Anterior cingulate cortex (tissue), 58 donors: ENCODE measurements at regions not wholly inside any gene's neighbourhood (a gene's known extent, or its start where the extent isn't known, plus 50 kb on each side); places are given as distances from the start of the nearest gene placed in this dataset.
"Not testable (repeated sequence)": the region's sequence is repeated elsewhere in the genome, so short reads cannot be mapped to it uniquely, and the experiment has no call there.

Source experiments
- DNase-seq, 58 donors: peaks; one replicate each; lab custom pipeline; 2025; lab: John Stamatoyannopoulos, UW

- DNase-seq: no peak
Measured at GRCh38 chr10:4230036-4230435, 445.0 kb upstream of the KLF6 start.

- DNase-seq: no peak
Measured at GRCh38 chr10:4229106-4229505, 444.1 kb upstream of the KLF6 start.

GRCh38 chr10:4227586-4227985, 442.6 kb upstream of the KLF6 start:
- no peak for DNase-seq

- DNase-seq: no peak
Measured at GRCh38 chr10:4226941-4227540, 442.0 kb upstream of the KLF6 start.

- DNase-seq: no peak
Measured at GRCh38 chr10:4224178-4224577, 439.2 kb upstream of the KLF6 start.

GRCh38 chr10:4221310-4221709, 436.3 kb upstream of the KLF6 start:
- not testable (repeated sequence) for DNase-seq

GRCh38 chr10:4219901-4220300, 434.9 kb upstream of the KLF6 start:
- no peak for DNase-seq

- DNase-seq: no peak
Measured at GRCh38 chr10:4217653-4218052, 432.6 kb upstream of the KLF6 start.

GRCh38 chr10:4217187-4217586, 432.2 kb upstream of the KLF6 start:
- DNase-seq: no peak

GRCh38 chr10:4216726-4217125, 431.7 kb upstream of the KLF6 start:
- DNase-seq: no peak

- no peak for DNase-seq
Measured at GRCh38 chr10:4215963-4216575, 431.1 kb upstream of the KLF6 start.

GRCh38 chr10:4215485-4215884, 430.5 kb upstream of the KLF6 start:
- no peak for DNase-seq

GRCh38 chr10:4214908-4215307, 429.9 kb upstream of the KLF6 start:
- DNase-seq: no peak

- no peak for DNase-seq
Measured at GRCh38 chr10:4213441-4213840, 428.4 kb upstream of the KLF6 start.

GRCh38 chr10:4212111-4212630, 427.2 kb upstream of the KLF6 start:
- no peak for DNase-seq

GRCh38 chr10:4208499-4208898, 423.5 kb upstream of the KLF6 start:
- no peak for DNase-seq

- DNase-seq: no peak
Measured at GRCh38 chr10:4205113-4205512, 420.1 kb upstream of the KLF6 start.

- no peak for DNase-seq
Measured at GRCh38 chr10:4202938-4203337, 417.9 kb upstream of the KLF6 start.

- no peak for DNase-seq
Measured at GRCh38 chr10:4201866-4202825, 417.1 kb upstream of the KLF6 start.

- no peak for DNase-seq
Measured at GRCh38 chr10:4199196-4199595, 414.2 kb upstream of the KLF6 start.

GRCh38 chr10:4198216-4198615, 413.2 kb upstream of the KLF6 start:
- DNase-seq: no peak
